ENCODE measurements at regions not wholly inside any gene's neighbourhood (a gene's known extent, or its start where the extent isn't known, plus 50 kb on each side); places are given as distances from the start of the nearest gene placed in this dataset.

- Mint-ChIP-seq H3K27ac (peak overlapping the region; percentile 41), H3K36me3 (ENCODE audit: low read depth) (no peaks in the 10 kb centered on the region), H3K4me3 (no peak overlapping the region), H3K4me1 (peaks cover 89% of the 10 kb centered on the region), H3K27me3 (ENCODE audit: low read depth, poor library complexity) (peaks cover 9% of the 10 kb centered on the region), H3K9me3 (no peaks in the 10 kb centered on the region)
- TF ChIP-seq CTCF (IDR thresholded peaks at IDR 0.05) = no peak
- no peak for DNase-seq
Measured at GRCh38 chr11:115626414-115626813, 122.2 kb upstream of the CADM1 start.

- H3K4me3 Mint-ChIP-seq = no peak overlapping the region
- H3K4me1 Mint-ChIP-seq = peaks cover 94% of the 10 kb centered on the region
- TF ChIP-seq CTCF (IDR thresholded peaks at IDR 0.05) = no peak
- DNase-seq = no peak
- H3K36me3 Mint-ChIP-seq (ENCODE audit: low read depth) = no peaks in the 10 kb centered on the region
- H3K9me3 Mint-ChIP-seq = no peaks in the 10 kb centered on the region
- no peak overlapping the region for H3K27ac Mint-ChIP-seq
- peaks cover 10% of the 10 kb centered on the region for H3K27me3 Mint-ChIP-seq (ENCODE audit: low read depth, poor library complexity)
Measured at GRCh38 chr11:115625502-115625901, 121.3 kb upstream of the CADM1 start.

- Mint-ChIP-seq H3K4me1 (peaks cover 91% of the 10 kb centered on the region), H3K27me3 (ENCODE audit: low read depth, poor library complexity) (peaks cover 7% of the 10 kb centered on the region)
Measured at GRCh38 chr11:115624065-115624464, 119.8 kb upstream of the CADM1 start.

GRCh38 chr11:115623021-115623451, 118.8 kb upstream of the CADM1 start:
- H3K4me1 Mint-ChIP-seq = peaks cover 87% of the 10 kb centered on the region
- no peaks in the 10 kb centered on the region for H3K9me3 Mint-ChIP-seq
- no peak for DNase-seq
- H3K4me3 Mint-ChIP-seq = no peak overlapping the region
- H3K36me3 Mint-ChIP-seq (ENCODE audit: low read depth) = no peaks in the 10 kb centered on the region
- no peak overlapping the region for H3K27ac Mint-ChIP-seq
- TF ChIP-seq CTCF (IDR thresholded peaks at IDR 0.05) = no peak
- peaks cover 7% of the 10 kb centered on the region for H3K27me3 Mint-ChIP-seq (ENCODE audit: low read depth, poor library complexity)

More at GRCh38 chr11:115624065-115624464, 119.8 kb upstream of the CADM1 start:
- Mint-ChIP-seq H3K36me3 (ENCODE audit: low read depth) (no peaks in the 10 kb centered on the region), H3K4me3 (peak overlapping the region; percentile 1), H3K9me3 (no peaks in the 10 kb centered on the region), H3K27ac (peak overlapping the region; percentile 25)
- DNase-seq = no peak
- TF ChIP-seq CTCF (IDR thresholded peaks at IDR 0.05) = no peak

- no peak overlapping the region for H3K4me3 Mint-ChIP-seq
- no peaks in the 10 kb centered on the region for H3K9me3 Mint-ChIP-seq
- no peaks in the 10 kb centered on the region for H3K36me3 Mint-ChIP-seq (ENCODE audit: low read depth)
- no peak for DNase-seq
- peaks cover 81% of the 10 kb centered on the region for H3K4me1 Mint-ChIP-seq
- H3K27ac Mint-ChIP-seq = no peak overlapping the region
- peaks cover 5% of the 10 kb centered on the region for H3K27me3 Mint-ChIP-seq (ENCODE audit: low read depth, poor library complexity)
- TF ChIP-seq CTCF (IDR thresholded peaks at IDR 0.05) = no peak
Measured at GRCh38 chr11:115618428-115618827, 114.2 kb upstream of the CADM1 start.

GRCh38 chr11:115617767-115618166, 113.6 kb upstream of the CADM1 start:
- Mint-ChIP-seq H3K4me3 (no peak overlapping the region), H3K27me3 (ENCODE audit: low read depth, poor library complexity) (peaks cover 5% of the 10 kb centered on the region), H3K36me3 (ENCODE audit: low read depth) (no peaks in the 10 kb centered on the region), H3K27ac (no peak overlapping the region), H3K9me3 (no peaks in the 10 kb centered on the region), H3K4me1 (peaks cover 81% of the 10 kb centered on the region)
- TF ChIP-seq CTCF (IDR thresholded peaks at IDR 0.05) = no peak
- DNase-seq = no peak

All from nephron progenitor cell (in vitro differentiated cells).